IMR-90 (cell line): ENCODE measurements at regions not wholly inside any gene's neighbourhood (a gene's known extent, or its start where the extent isn't known, plus 50 kb on each side); places are given as distances from the start of the nearest gene placed in this dataset.

Source experiments
- ATAC-seq: fragments of 200-7000 bp; cut with Tn5 transposase; 2 replicates; pipeline ENCODE4 v1.9.1; 2020; ENCODE audit warnings: low read depth, mild to moderate bottlenecking, moderate library complexity
- BruUV-seq: library from RNA; stranded (reverse); fragments of 400-500 nt; replicated peaks from 2 replicates; lab custom pipeline; 2021; lab: Mats Ljungman, UMichigan
- CTCF ChIA-PET: fragments of 300-600 bp; formaldehyde crosslinking; extraction: SDS; loops from one replicate; lab custom pipeline; 2021; ENCODE audit warnings: antibody characterized with exemption; lab: Yijun Ruan, JAX
- POLR2A ChIA-PET: fragments of 300-600 bp; sonication (Branson Sonifier 250); formaldehyde crosslinking; loops from one replicate; lab custom pipeline; 2022; ENCODE audit warnings: antibody characterized with exemption; ENCODE audit not compliant: unreplicated experiment; lab: Charles Lee
- DNase-seq: peaks from one replicate; pipeline ENCODE4 v3.0.0; 2013
- H2AFZ ChIP-seq: replicated peaks from 2 replicates; pipeline ENCODE3; 2013; ENCODE audit warnings: low read length, mild to moderate bottlenecking; ENCODE audit not compliant: poor library complexity
- H2AK5ac ChIP-seq: 2 replicates; pipeline ENCODE4 v1.6.1; 2013; ENCODE audit warnings: low read depth, low read length, inconsistent platforms
- H2AK9ac ChIP-seq: replicated peaks from 2 replicates; pipeline ENCODE3; 2013; ENCODE audit warnings: mild to moderate bottlenecking, low read depth, low read length, moderate library complexity; ENCODE audit not compliant: poor library complexity
- H2BK120ac ChIP-seq: 2 replicates; pipeline ENCODE4 v1.6.1; 2013; ENCODE audit warnings: low read depth, low read length, inconsistent platforms
- H2BK15ac ChIP-seq: 3 replicates; pipeline ENCODE4 v1.6.1; 2013; ENCODE audit warnings: low read depth, low read length, inconsistent platforms
- H2BK20ac ChIP-seq: 2 replicates; pipeline ENCODE4 v1.6.1; 2013; ENCODE audit warnings: low read depth, mild to moderate bottlenecking, inconsistent platforms, low read length, moderate library complexity
- H2BK5ac ChIP-seq: 2 replicates; pipeline ENCODE4 v1.6.1; 2013; ENCODE audit warnings: mild to moderate bottlenecking, low read depth, low read length, inconsistent platforms; ENCODE audit not compliant: poor library complexity, severe bottlenecking
- H3K14ac ChIP-seq: replicated peaks from 2 replicates; pipeline ENCODE4 v1.6.1; 2013; ENCODE audit warnings: low read depth, low read length, inconsistent platforms
- H3K18ac ChIP-seq: 2 replicates; pipeline ENCODE4 v1.6.1; 2013; ENCODE audit warnings: low read depth, low read length, control low read depth
- H3K23ac ChIP-seq: 2 replicates; pipeline ENCODE4 v1.6.1; 2013; ENCODE audit warnings: low read depth, low read length, inconsistent platforms
- H3K27ac ChIP-seq: 2 replicates; pipeline ENCODE4 v1.5.1; 2013; ENCODE audit warnings: mild to moderate bottlenecking, control low read depth, low read length; ENCODE audit not compliant: insufficient read depth
- H3K27me3 ChIP-seq: 2 replicates; pipeline ENCODE4 v1.6.1; 2013; ENCODE audit warnings: low read length; ENCODE audit not compliant: control insufficient read depth, insufficient read depth
- H3K36me3 ChIP-seq: 2 replicates; pipeline ENCODE4 v1.6.1; 2013; ENCODE audit warnings: low read length, mixed read lengths; ENCODE audit not compliant: control insufficient read depth, insufficient read depth
- H3K4ac ChIP-seq: 2 replicates; pipeline ENCODE4 v1.6.1; 2013; ENCODE audit warnings: low read depth, low read length, inconsistent platforms
- H3K4me1 ChIP-seq: 2 replicates; pipeline ENCODE4 v1.6.1; 2013; ENCODE audit warnings: low read length, mixed read lengths; ENCODE audit not compliant: control insufficient read depth, insufficient read depth
- H3K4me2 ChIP-seq: 2 replicates; pipeline ENCODE4 v1.6.1; 2013; ENCODE audit warnings: low read depth, mild to moderate bottlenecking, control low read depth, low read length, moderate library complexity
- H3K4me3 ChIP-seq: 2 replicates; pipeline ENCODE4 v1.5.1; 2013; ENCODE audit warnings: low read depth, mild to moderate bottlenecking, control low read depth, low read length, moderate library complexity; ENCODE audit not compliant: insufficient read depth
- H3K56ac ChIP-seq: 2 replicates; pipeline ENCODE4 v1.6.1; 2013; ENCODE audit warnings: low read length, inconsistent platforms; ENCODE audit not compliant: insufficient read depth; ENCODE audit errors: extremely low read depth
- H3K79me1 ChIP-seq, 2 experiments: 2 replicates each; pipeline ENCODE4 v1.6.1; 2013; ENCODE audit warnings: low read length in 2 of 2, inconsistent platforms in 1 of 2, low read depth in 1 of 2
- H3K9ac ChIP-seq: 2 replicates; pipeline ENCODE4 v1.6.1; 2013; ENCODE audit warnings: low read depth, low read length, control low read depth
- H3K9me1 ChIP-seq: 2 replicates; pipeline ENCODE4 v1.6.1; 2013; ENCODE audit warnings: low read length, inconsistent platforms; ENCODE audit not compliant: insufficient read depth
- H3K9me3 ChIP-seq: 2 replicates; pipeline ENCODE4 v1.6.1; 2013; ENCODE audit warnings: low read length; ENCODE audit not compliant: control insufficient read depth, insufficient read depth
- H4K20me1 ChIP-seq: 2 replicates; pipeline ENCODE4 v1.6.1; 2013; ENCODE audit warnings: low read length, inconsistent platforms; ENCODE audit not compliant: insufficient read depth
- H4K5ac ChIP-seq: 2 replicates; pipeline ENCODE4 v1.6.1; 2013; ENCODE audit warnings: mild to moderate bottlenecking, low read depth, low read length, control low read depth
- H4K8ac ChIP-seq, 2 experiments: 2 replicates each; pipeline ENCODE4 v1.6.1; 2013; ENCODE audit warnings: low read depth in 2 of 2, low read length in 2 of 2, control low read depth in 1 of 2, inconsistent platforms in 1 of 2
- H4K91ac ChIP-seq: 2 replicates; pipeline ENCODE4 v1.6.1; 2013; ENCODE audit warnings: low read depth, low read length, inconsistent platforms; ENCODE audit not compliant: insufficient read depth
- CHD1 ChIP-seq: IDR thresholded peaks from 2 replicates; pipeline ENCODE4 v1.6.1; 2012; ENCODE audit warnings: low read depth, low read length, improper control_type of control experiment
- MAFK ChIP-seq: IDR thresholded peaks from 2 replicates; pipeline ENCODE4 v1.6.1; 2012; ENCODE audit warnings: low read depth, low read length, improper control_type of control experiment
- RCOR1 ChIP-seq: IDR thresholded peaks from 2 replicates; pipeline ENCODE4 v1.6.1; 2012; ENCODE audit warnings: mild to moderate bottlenecking, low read length, improper control_type of control experiment; ENCODE audit not compliant: insufficient replicate concordance
- USF2 ChIP-seq: fragments of 150-350 bp; IDR thresholded peaks from 2 replicates; pipeline ENCODE4 v1.6.1; 2017; ENCODE audit warnings: mild to moderate bottlenecking, antibody characterized with exemption, low read length, low read depth
- WGBS, 2 experiments: methylation state at CpG; one replicate each; pipeline versions ENCODE4 v1.1.5 to v1.1.7; 2013; ENCODE audit warnings: missing lambda C conversion rate in 2 of 2; ENCODE audit not compliant: insufficient read length in 1 of 2; ENCODE audit errors: extremely low coverage in 2 of 2; 5-methylcytosine and 5-hydroxymethylcytosine counted together
- dilution Hi-C: fragments of 300-500 bp; cut with HindIII; formaldehyde crosslinking; loops from one replicate; pipeline ENCODE4 v1.14.3; 2018; ENCODE audit warnings: low sequenced_read_pairs; ENCODE audit not compliant: unreplicated experiment
- in situ Hi-C: fragments of 300-500 bp; cut with MboI; formaldehyde crosslinking; loops from 3 replicates; pipeline ENCODE4 v1.14.3; 2019; ENCODE audit warnings: low sequenced_read_pairs, inconsistent platforms, mixed read lengths
- intact Hi-C: fragments of 100-400 bp; cut with micrococcal nuclease; formaldehyde crosslinking; loops from 2 replicates; pipeline ENCODE4 v1.10.0; 2022

GRCh38 chr6:144888621-144889020 is 603.5 kb downstream of the UTRN start:
- H3K4me3 ChIP-seq, result no peak overlapping the region
- DNase-seq (no peak), ATAC-seq (no peak)
- no peak overlapping the region for H3K18ac ChIP-seq
- H3K79me1 ChIP-seq, result no peaks in the 10 kb centered on the region
- no peak overlapping the region for H2AFZ ChIP-seq
- H4K20me1 ChIP-seq, result no peaks in the 10 kb centered on the region
- H3K14ac ChIP-seq, result no peak overlapping the region
- H4K5ac ChIP-seq, result no peak overlapping the region
- CTCF ChIA-PET, result no interaction called here
- intact Hi-C loops, result no loop called here
- BruUV-seq, result no TSS peak
- no peak overlapping the region for H2BK20ac ChIP-seq
- H4K91ac ChIP-seq, result no peak overlapping the region
- TF ChIP-seq USF2 (no peak), RCOR1 (no peak), CHD1 (no peak), MAFK (no peak)
- no peak overlapping the region for H3K4me2 ChIP-seq
- POLR2A ChIA-PET, result no interaction called here
- no CpG with 5 or more reads among the region's 1 CpG for WGBS, 2 experiments
- no peak overlapping the region for H3K27ac ChIP-seq
- no peak overlapping the region for H2AK5ac ChIP-seq
- no peaks in the 10 kb centered on the region for H3K9me3 ChIP-seq
- no peak overlapping the region for H2AK9ac ChIP-seq
- no peak overlapping the region for H2BK120ac ChIP-seq
- no peak overlapping the region for H3K23ac ChIP-seq
- H3K9me1 ChIP-seq, result no peaks in the 10 kb centered on the region
- no peak overlapping the region for H2BK5ac ChIP-seq
- no peak overlapping the region for H3K56ac ChIP-seq
- dilution Hi-C loops, result no loop called here
- H3K27me3 ChIP-seq, result no peaks in the 10 kb centered on the region
- no peak overlapping the region for H3K9ac ChIP-seq
- no peaks in the 10 kb centered on the region for H3K4me1 ChIP-seq
- no peak overlapping the region for H3K4ac ChIP-seq
- H4K8ac ChIP-seq, result no peak overlapping the region
- H3K36me3 ChIP-seq, result no peaks in the 10 kb centered on the region
- in situ Hi-C loops, result no loop called here
- no peak overlapping the region for H2BK15ac ChIP-seq
